ENCODE measurements at regions not wholly inside any gene's neighbourhood (a gene's known extent, or its start where the extent isn't known, plus 50 kb on each side); places are given as distances from the start of the nearest gene placed in this dataset.

DNA sequence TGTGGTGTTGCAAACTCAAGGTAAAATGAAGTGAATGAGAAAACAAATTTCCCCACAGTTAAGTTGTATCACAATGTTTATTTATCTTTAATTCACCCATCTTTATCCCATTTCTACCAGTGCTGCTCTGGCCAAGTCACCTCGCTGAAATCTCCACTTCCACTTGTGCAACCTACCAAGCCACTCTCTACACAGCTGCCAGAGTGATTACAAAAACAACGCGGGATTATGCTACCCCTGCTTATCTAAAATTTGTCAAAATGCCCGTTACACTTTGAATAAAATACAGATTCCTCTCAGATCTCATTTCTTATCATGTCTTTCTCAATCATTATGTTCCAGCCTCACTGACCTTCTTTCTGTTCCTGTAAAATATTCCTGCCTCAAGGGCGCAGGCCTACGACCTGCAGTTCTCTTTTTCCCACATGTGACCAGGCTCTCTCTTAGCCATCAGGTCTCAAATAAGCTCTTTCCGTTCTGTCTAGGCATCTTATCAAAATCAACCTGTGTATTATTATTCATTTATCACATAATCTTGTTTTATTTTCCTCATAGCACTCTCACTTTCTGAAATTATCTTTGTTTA, 95.6 kb downstream of the NTMT2 start:
- no peak overlapping the region for H3K4me2 ChIP-seq

DNA sequence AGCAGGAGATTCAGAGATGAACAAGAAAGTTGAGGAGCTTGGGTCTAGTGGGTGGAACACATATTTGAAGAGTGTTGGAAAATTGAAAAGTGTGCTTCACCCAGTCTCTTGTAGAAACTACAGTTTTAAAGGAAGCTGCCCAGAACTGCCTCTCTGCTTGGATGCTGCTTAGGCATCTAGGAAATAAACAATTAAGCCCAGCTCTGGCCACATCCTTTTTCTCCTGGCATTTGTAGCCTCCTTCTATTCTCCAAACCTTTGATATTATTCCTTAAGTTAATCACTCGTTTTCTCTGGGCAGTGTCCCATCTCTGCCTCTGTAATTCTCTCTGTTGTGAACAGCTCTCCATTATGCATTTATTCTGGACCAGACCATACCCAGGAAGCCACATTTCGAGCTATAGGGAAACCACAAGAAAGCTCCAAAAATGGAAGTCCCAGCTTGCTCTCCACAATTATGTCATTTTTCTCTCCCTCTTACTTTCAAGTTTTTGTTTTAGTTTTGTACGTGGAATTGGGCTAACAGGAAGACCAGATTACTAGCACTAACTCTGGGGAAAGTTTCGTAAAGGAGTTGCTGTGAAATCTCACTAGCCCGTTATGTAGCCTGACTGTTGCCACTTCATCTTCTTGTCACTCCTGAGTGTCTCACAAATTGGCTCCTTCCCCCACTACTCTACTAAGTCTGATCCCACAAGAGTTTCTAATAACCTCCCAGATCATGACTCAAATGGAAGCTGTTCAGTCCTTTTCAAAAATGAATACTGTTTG, 102.2 kb downstream of the NTMT2 start:
- Histone ChIP-seq H3K4me2 (no peak overlapping the region), H3K27me3 (no peaks in the 10 kb centered on the region), H3K27ac (no peak overlapping the region), H3K4me3 (no peak overlapping the region), H3K4me1 (no peaks in the 10 kb centered on the region), H3K79me2 (ENCODE audit: low read depth) (no peaks in the 10 kb centered on the region), H3K9ac (no peak overlapping the region), H2AFZ (replicated peaks) (no peak overlapping the region), H4K20me1 (ENCODE audit: low read depth) (no peaks in the 10 kb centered on the region), H3F3A (ENCODE audit: low read depth) (no peaks in the 10 kb centered on the region), H3K36me3 (no peaks in the 10 kb centered on the region), H3K9me3 (ENCODE audit: low read depth) (no peaks in the 10 kb centered on the region)
- Mint-ChIP-seq H3K36me3 (no peaks in the 10 kb centered on the region), H3K27ac (no peak overlapping the region), H3K27me3 (ENCODE audit: insufficient read depth, low read depth) (peaks cover 3% of the 10 kb centered on the region), H3K4me3 (no peak overlapping the region), H3K9me3 (peaks cover 18% of the 10 kb centered on the region), H3K4me1 (no peaks in the 10 kb centered on the region)
- TF ChIP-seq EZH2phosphoT487 (IDR thresholded peaks at IDR 0.05) (no peak), EZH2 (IDR thresholded peaks at IDR 0.05) (no peak)
- TF ChIP-seq, protein P1, sequence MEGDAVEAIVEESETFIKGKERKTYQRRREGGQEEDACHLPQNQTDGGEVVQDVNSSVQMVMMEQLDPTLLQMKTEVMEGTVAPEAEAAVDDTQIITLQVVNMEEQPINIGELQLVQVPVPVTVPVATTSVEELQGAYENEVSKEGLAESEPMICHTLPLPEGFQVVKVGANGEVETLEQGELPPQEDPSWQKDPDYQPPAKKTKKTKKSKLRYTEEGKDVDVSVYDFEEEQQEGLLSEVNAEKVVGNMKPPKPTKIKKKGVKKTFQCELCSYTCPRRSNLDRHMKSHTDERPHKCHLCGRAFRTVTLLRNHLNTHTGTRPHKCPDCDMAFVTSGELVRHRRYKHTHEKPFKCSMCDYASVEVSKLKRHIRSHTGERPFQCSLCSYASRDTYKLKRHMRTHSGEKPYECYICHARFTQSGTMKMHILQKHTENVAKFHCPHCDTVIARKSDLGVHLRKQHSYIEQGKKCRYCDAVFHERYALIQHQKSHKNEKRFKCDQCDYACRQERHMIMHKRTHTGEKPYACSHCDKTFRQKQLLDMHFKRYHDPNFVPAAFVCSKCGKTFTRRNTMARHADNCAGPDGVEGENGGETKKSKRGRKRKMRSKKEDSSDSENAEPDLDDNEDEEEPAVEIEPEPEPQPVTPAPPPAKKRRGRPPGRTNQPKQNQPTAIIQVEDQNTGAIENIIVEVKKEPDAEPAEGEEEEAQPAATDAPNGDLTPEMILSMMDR (IDR thresholded peaks at IDR 0.05), result no peak
- DNase-seq (ENCODE audit: low spot score), result no peak

More for the DNA sequence above, 95.6 kb downstream of the NTMT2 start:
- H3F3A ChIP-seq (ENCODE audit: low read depth), result no peaks in the 10 kb centered on the region
- H2AFZ ChIP-seq (replicated peaks), result no peak overlapping the region
- no peak overlapping the region for H3K4me3 ChIP-seq
- H4K20me1 ChIP-seq (ENCODE audit: low read depth), result no peaks in the 10 kb centered on the region
- H3K4me3 Mint-ChIP-seq, result no peak overlapping the region
- no peaks in the 10 kb centered on the region for H3K79me2 ChIP-seq (ENCODE audit: low read depth)
- no peak for TF ChIP-seq EZH2 (IDR thresholded peaks at IDR 0.05)
- TF ChIP-seq, protein P1 (IDR thresholded peaks at IDR 0.05), result no peak
- TF ChIP-seq EZH2phosphoT487 (IDR thresholded peaks at IDR 0.05), result no peak
- H3K36me3 Mint-ChIP-seq, result no peaks in the 10 kb centered on the region
- H3K9me3 Mint-ChIP-seq, result no peaks in the 10 kb centered on the region
- no peak overlapping the region for H3K27ac Mint-ChIP-seq
- H3K27me3 Mint-ChIP-seq (ENCODE audit: insufficient read depth, low read depth), result peaks cover 2% of the 10 kb centered on the region
- H3K9me3 ChIP-seq (ENCODE audit: low read depth), result no peaks in the 10 kb centered on the region
- DNase-seq (ENCODE audit: low spot score), result no peak
- no peak overlapping the region for H3K9ac ChIP-seq
- H3K4me1 Mint-ChIP-seq, result peaks cover 14% of the 10 kb centered on the region
- H3K4me1 ChIP-seq, result no peaks in the 10 kb centered on the region
- H3K27me3 ChIP-seq, result no peaks in the 10 kb centered on the region
- no peaks in the 10 kb centered on the region for H3K36me3 ChIP-seq
- H3K27ac ChIP-seq, result no peak overlapping the region

DNA sequence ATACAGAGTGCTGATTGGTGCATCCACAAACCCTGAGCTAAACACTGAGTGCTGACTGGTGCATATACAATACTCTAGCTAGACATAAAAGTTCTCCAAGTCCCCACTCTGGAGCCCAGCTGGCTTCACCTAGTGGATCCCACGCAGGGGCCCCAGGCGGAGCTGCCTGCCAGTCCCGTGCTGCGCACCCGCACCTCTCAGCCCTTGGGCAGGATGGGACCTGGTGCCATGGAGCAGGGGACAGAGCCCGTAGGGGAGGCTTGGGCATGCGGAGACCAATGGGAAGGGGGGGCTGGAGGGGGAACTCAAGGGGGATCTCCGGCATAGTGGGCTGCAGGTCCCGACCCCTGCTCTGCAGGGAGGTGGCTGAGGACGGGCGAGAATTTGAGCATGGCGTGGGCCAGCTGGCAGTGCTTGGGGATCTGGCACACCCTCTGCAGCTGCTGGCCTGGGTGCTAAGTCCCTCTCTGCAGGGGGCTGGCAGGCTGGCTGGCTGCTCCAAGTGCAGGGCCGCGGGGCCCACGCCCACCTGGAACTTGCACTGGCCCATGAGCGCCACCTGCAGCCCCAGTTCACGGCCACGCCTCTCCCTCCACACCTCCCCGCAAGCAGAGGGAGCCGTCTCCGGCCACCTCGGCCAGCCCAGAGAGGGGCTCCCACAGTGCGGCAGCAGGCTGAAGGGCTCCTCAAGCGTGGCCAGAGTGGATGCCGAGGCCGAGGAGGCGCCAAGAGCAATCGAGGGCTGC, 104.9 kb downstream of the NTMT2 start:
- Histone ChIP-seq H3K9ac (no peak overlapping the region), H3K36me3 (no peaks in the 10 kb centered on the region), H4K20me1 (ENCODE audit: low read depth) (no peaks in the 10 kb centered on the region), H3K4me3 (no peak overlapping the region), H3K27ac (no peak overlapping the region), H2AFZ (replicated peaks) (no peak overlapping the region), H3K79me2 (ENCODE audit: low read depth) (no peaks in the 10 kb centered on the region), H3K9me3 (ENCODE audit: low read depth) (no peaks in the 10 kb centered on the region), H3K27me3 (no peaks in the 10 kb centered on the region), H3F3A (ENCODE audit: low read depth) (no peaks in the 10 kb centered on the region), H3K4me1 (no peaks in the 10 kb centered on the region), H3K4me2 (no peak overlapping the region)
- no peaks in the 10 kb centered on the region for H3K4me1 Mint-ChIP-seq
- H3K36me3 Mint-ChIP-seq, result no peaks in the 10 kb centered on the region
- H3K27me3 Mint-ChIP-seq (ENCODE audit: insufficient read depth, low read depth), result peaks cover 5% of the 10 kb centered on the region
- DNase-seq (ENCODE audit: low spot score), result no peak
- H3K9me3 Mint-ChIP-seq, result peaks cover 19% of the 10 kb centered on the region
- H3K27ac Mint-ChIP-seq, result no peak overlapping the region
- H3K4me3 Mint-ChIP-seq, result no peak overlapping the region
- TF ChIP-seq EZH2phosphoT487 (IDR thresholded peaks at IDR 0.05) (no peak), EZH2 (IDR thresholded peaks at IDR 0.05) (no peak)
- TF ChIP-seq, protein P1 (IDR thresholded peaks at IDR 0.05), result no peak
